ENCODE measurements at regions not wholly inside any gene's neighbourhood (a gene's known extent, or its start where the extent isn't known, plus 50 kb on each side); places are given as distances from the start of the nearest gene placed in this dataset.
"Not testable (repeated sequence)": the region's sequence is repeated elsewhere in the genome, so short reads cannot be mapped to it uniquely, and the experiment has no call there.

- no peaks in the 10 kb centered on the region for H3K9me3 ChIP-seq (ENCODE audit: low read depth)
- H3K4me3 ChIP-seq, result no peak overlapping the region
- H3K36me3 ChIP-seq, result no peaks in the 10 kb centered on the region
- H3K4me1 ChIP-seq (ENCODE audit: low read depth), result no peaks in the 10 kb centered on the region
- DNase-seq (ENCODE audit: low read depth in 1 of 2, low spot score in 1 of 2), result no peak
- no peak for TF ChIP-seq CTCF (IDR thresholded peaks at IDR 0.05; ENCODE audit: low read depth, low read length)
- no peaks in the 10 kb centered on the region for H3K27me3 ChIP-seq
- no peak overlapping the region for H3K27ac ChIP-seq
These were observed 138.8 kb downstream of the DNAJB6 start for GRCh38 chr7:157475601-157476000.

- H3K27me3 ChIP-seq, result no peaks in the 10 kb centered on the region
- no peaks in the 10 kb centered on the region for H3K36me3 ChIP-seq
- H3K9me3 ChIP-seq (ENCODE audit: low read depth), result no peaks in the 10 kb centered on the region
- no peak for TF ChIP-seq CTCF (IDR thresholded peaks at IDR 0.05; ENCODE audit: low read depth, low read length)
- no peak overlapping the region for H3K27ac ChIP-seq
- no peak overlapping the region for H3K4me3 ChIP-seq
- no peak for DNase-seq (ENCODE audit: low read depth in 1 of 2, low spot score in 1 of 2)
- no peaks in the 10 kb centered on the region for H3K4me1 ChIP-seq (ENCODE audit: low read depth)
These were observed 139.4 kb downstream of the DNAJB6 start for GRCh38 chr7:157476201-157476600.

- TF ChIP-seq CTCF (IDR thresholded peaks at IDR 0.05; ENCODE audit: low read depth, low read length), result no peak
- Histone ChIP-seq H3K36me3 (no peaks in the 10 kb centered on the region), H3K9me3 (ENCODE audit: low read depth) (no peaks in the 10 kb centered on the region), H3K4me3 (no peak overlapping the region), H3K27ac (no peak overlapping the region), H3K4me1 (ENCODE audit: low read depth) (no peaks in the 10 kb centered on the region), H3K27me3 (no peaks in the 10 kb centered on the region)
- DNase-seq (ENCODE audit: low read depth in 1 of 2, low spot score in 1 of 2), result no peak
These were observed 140.1 kb downstream of the DNAJB6 start for GRCh38 chr7:157476654-157477549.

- H3K27ac ChIP-seq, result no peak overlapping the region
- H3K36me3 ChIP-seq, result no peaks in the 10 kb centered on the region
- DNase-seq (ENCODE audit: low read depth in 1 of 2, low spot score in 1 of 2), result no peak
- H3K27me3 ChIP-seq, result no peaks in the 10 kb centered on the region
- H3K4me1 ChIP-seq (ENCODE audit: low read depth), result no peaks in the 10 kb centered on the region
- no peak for TF ChIP-seq CTCF (IDR thresholded peaks at IDR 0.05; ENCODE audit: low read depth, low read length)
- no peaks in the 10 kb centered on the region for H3K9me3 ChIP-seq (ENCODE audit: low read depth)
- H3K4me3 ChIP-seq, result no peak overlapping the region
These were observed 140.9 kb downstream of the DNAJB6 start for GRCh38 chr7:157477550-157478212.

- not testable (repeated sequence) for H3K36me3 ChIP-seq; H3K4me3 ChIP-seq; DNase-seq (ENCODE audit: low read depth in 1 of 2, low spot score in 1 of 2); H3K9me3 ChIP-seq (ENCODE audit: low read depth); H3K4me1 ChIP-seq (ENCODE audit: low read depth); H3K27ac ChIP-seq; H3K27me3 ChIP-seq
These were observed 141.8 kb downstream of the DNAJB6 start for GRCh38 chr7:157478611-157479010.

GRCh38 chr7:157479326-157479725, 142.5 kb downstream of the DNAJB6 start:
- Histone ChIP-seq H3K9me3 (ENCODE audit: low read depth) (no peaks in the 10 kb centered on the region), H3K27ac (no peak overlapping the region), H3K27me3 (no peaks in the 10 kb centered on the region), H3K4me3 (no peak overlapping the region), H3K4me1 (ENCODE audit: low read depth) (no peaks in the 10 kb centered on the region), H3K36me3 (no peaks in the 10 kb centered on the region)
- TF ChIP-seq CTCF (IDR thresholded peaks at IDR 0.05; ENCODE audit: low read depth, low read length), result no peak
- DNase-seq (ENCODE audit: low read depth in 1 of 2, low spot score in 1 of 2), result no peak

Data from cardiac muscle cell (in vitro differentiated cells and primary cell).